SIG-M5 treated with dmso at 0.1 percent for 504 hours (cell line): ENCODE measurements at regions not wholly inside any gene's neighbourhood (a gene's known extent, or its start where the extent isn't known, plus 50 kb on each side); places are given as distances from the start of the nearest gene placed in this dataset.
"Not testable (repeated sequence)": the region's sequence is repeated elsewhere in the genome, so short reads cannot be mapped to it uniquely, and the experiment has no call there.

Experiments used
- DNase-seq: peaks from one replicate; lab custom pipeline; 2025; ENCODE audit not compliant: unreplicated experiment; lab: John Stamatoyannopoulos, UW

DNA sequence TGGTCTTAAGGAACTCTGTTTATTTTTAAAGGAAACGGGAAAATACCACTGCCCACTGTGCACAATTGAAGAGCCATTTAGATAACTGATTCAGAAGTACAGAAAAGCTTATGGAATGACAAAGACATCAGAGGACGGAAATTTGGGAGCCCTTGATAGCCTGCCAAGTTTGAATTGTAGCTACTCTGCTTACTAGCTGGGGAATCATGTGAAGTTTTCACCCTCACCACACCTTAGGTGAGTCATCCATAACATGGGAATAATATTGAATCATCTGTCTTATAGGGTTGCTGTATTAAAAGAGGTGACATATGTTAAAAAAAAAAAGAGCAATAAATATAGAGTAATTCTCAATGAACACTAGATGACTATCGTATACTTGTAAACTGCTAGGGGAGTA lies 1104.2 kb downstream of the GATA3 start:
- no peak for DNase-seq

GRCh38 chr10:9160275-9160674 lies 1105.8 kb downstream of the GATA3 start:
- no peak for DNase-seq

GRCh38 chr10:9163699-9164098 lies 1109.2 kb downstream of the GATA3 start:
- DNase-seq: no peak

- DNase-seq: no peak
Observed at GRCh38 chr10:9166770-9167169, 1112.3 kb downstream of the GATA3 start.

- no peak for DNase-seq
Observed at GRCh38 chr10:9172276-9172675, 1117.8 kb downstream of the GATA3 start.

GRCh38 chr10:9175200-9175599 lies 1120.7 kb downstream of the GATA3 start:
- DNase-seq: no peak

DNA sequence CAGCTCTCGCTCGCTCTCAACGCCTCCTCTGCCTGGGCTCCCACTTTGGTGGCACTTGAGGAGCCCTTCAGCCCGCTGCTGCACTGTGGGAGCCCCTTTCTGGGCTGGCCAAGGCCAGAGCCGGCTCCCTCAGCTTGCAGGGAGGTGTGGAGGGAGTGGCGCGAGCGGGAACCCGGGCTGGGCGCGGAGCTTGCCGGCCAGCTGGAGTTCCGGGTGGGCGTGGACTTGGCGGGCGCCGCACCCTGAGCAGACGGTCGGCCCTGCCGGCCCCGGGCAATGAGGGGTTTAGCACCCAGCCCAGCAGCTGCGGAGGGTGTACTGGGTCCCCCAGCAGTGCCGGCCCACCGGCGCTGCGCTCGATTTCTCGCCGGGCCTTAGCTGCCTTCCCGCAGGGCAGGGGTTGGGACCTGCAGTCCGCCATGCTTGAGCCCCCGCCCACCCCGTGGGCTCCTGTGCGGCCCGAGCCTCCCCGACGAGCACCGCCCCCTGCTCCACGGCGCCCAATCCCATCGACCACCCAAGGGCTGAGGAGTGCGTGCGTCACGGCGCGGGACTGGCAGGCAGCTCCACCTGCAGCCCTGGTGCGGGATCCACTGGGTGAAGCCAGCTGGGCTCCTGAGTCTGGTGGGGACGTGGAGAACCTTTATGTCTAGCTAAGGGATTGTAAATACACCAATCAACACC lies 1128.9 kb downstream of the GATA3 start:
- not testable (repeated sequence) for DNase-seq

GRCh38 chr10:9188022-9188810 lies 1133.7 kb downstream of the GATA3 start:
- DNase-seq: peak; percentile 88

DNA sequence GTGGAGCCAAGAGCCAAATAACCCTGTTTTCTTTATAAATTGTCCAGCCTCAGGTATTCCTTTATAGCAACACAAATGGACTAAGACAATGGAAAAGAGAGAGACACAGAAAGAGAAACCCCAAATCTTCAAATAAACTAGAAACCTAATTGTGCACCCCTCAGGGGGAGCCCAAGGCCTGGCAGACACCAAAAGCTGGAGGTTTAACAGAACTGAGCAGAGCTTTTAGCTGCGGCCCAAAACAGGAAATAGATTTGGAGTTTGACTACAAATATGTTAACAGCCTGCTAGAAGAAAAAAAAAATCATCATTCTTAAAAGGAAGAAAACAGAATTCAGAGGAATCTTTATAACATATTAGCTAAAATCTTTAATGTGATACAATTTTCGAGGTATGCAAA lies 1135.0 kb downstream of the GATA3 start:
- DNase-seq: no peak

GRCh38 chr10:9193120-9193519 lies 1138.6 kb downstream of the GATA3 start:
- DNase-seq: no peak

DNA sequence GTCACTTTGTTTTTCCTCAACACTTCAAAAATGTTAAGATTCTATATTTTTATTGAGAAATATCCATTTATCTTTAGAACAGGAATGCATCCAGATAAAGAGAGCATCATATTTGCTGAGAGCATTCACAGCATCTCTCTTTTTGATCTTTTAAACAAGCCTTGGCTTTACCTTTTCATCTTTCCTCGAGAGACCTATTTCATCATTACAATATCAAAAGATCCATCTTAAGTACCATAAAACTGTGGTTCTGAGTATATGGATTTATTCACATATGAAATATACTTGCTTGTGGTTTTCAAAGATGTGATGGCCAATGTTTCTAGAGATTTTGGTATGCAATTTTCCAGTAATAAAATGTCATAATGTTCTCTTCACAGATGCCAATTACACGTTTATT lies 1140.9 kb downstream of the GATA3 start:
- DNase-seq: no peak

DNA sequence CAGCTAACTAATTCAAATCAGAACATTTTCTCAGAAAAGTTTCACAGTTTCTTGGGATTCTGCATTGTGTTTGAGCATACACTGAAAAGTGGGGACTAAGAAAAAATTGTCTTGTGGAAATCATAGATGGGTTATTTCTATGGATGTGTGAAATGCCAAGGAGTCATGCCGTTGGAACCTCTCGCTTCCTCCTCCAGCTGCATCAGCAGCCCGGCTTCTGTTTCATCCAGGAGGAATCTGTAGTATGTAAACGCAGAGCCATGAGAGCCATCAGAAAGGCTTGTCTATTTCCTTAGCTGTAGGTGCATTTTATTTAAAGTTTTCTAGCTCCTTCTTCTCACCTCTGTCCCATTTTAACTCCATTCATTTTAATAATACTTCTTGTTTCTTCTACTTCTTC lies 1144.1 kb downstream of the GATA3 start:
- no peak for DNase-seq

DNA sequence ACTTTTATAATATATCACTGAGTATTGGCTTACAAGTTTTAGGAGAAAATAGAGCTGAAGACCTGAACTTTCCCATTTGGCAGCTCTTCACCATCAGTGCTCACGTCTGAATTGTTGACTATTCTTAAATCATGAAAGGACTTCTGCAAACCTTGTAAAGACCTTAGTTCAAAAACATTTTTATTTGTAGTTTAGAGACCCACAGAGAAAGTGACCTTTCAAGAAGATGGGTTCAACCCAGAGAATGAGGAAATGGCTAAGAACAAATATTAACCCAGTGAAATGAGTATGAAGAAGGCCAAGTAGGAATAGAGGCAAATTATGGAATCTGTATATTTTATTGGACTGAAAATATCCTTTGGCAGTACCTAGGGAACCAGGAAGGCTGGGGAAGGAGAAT lies 1151.1 kb downstream of the GATA3 start:
- DNase-seq: peak; percentile 24

- peak; percentile 59 for DNase-seq
Observed at GRCh38 chr10:9209105-9209798, 1154.8 kb downstream of the GATA3 start.

DNA sequence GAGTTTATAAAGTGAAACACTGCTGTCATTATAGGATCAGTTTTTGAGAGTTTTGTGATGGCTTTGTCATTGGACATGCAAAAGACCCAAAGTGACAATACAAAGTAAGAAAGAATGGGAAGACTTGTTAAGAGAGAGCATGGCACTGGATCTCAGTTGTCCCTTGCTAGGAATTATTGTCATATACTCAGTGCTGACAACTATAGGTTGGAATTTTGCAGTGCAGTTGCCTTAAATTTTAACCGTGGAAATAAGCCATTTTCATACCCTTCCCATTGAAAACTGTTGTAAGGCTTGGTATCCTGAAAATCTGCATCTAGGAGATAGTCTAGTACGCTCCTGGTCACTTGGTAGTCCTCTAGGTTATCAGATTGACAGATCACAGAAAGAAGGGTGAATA lies 1156.7 kb downstream of the GATA3 start:
- DNase-seq: peak; percentile 0

DNA sequence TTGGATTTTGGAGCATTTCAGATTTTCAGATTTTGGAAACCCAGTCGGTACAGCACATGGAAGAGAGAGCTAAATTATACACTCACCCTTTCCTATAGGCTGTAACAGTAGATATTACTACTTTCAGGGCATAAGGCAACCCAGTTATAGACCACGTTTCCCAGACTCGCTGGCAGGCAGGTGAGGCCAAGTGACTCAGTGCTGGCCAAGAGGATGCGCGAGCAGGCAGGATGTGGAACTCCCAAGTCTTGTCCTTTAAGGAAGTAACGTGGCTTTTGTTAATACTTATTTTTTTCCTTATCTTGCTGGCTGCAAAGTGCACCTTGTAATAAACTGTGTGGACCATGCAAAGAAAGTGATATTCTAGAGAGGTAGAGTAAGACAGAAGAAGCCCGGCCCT lies 1160.1 kb downstream of the GATA3 start:
- no peak for DNase-seq

DNA sequence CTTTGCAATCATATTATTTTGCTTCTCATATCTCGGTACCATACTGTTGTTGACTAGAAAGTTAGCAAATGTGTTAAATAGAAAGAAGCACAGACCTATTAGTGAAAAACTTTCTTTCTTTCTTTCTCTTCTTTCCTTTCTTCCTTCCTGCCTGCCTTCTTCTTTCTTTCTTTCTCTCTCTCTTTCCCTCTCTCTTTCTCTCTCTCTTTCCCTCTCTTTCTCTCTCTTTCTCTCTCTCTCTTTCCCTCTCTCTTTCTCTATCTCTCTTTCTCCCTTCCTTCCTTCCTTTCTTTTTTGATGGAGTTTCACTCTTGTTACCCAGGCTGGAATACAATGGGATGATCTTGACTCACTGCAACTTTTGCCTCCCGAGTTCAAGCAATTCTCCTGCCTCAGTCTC lies 1160.6 kb downstream of the GATA3 start:
- no peak for DNase-seq

DNA sequence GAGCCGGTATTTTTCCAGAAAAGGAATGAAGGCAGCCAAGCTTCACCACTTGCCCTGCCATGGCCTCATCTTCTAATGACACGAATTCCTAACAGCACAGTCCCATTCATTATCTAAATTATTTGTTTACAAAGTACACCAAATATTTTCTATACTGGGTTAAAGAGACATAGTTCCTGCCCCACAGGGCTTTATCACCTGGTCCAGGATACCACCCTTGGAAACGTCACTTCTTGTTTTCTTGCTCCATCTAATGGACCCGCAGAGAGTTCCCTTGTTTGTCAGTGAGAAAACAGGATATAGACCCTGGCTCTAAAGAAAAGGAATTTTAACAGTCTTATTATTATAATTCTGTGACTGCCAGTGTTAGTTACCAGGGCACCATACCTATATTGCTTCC lies 1165.4 kb downstream of the GATA3 start:
- no peak for DNase-seq

GRCh38 chr10:9222917-9223316 lies 1168.4 kb downstream of the GATA3 start:
- no peak for DNase-seq

GRCh38 chr10:9227679-9228365 lies 1173.3 kb downstream of the GATA3 start:
- DNase-seq: no peak

DNA sequence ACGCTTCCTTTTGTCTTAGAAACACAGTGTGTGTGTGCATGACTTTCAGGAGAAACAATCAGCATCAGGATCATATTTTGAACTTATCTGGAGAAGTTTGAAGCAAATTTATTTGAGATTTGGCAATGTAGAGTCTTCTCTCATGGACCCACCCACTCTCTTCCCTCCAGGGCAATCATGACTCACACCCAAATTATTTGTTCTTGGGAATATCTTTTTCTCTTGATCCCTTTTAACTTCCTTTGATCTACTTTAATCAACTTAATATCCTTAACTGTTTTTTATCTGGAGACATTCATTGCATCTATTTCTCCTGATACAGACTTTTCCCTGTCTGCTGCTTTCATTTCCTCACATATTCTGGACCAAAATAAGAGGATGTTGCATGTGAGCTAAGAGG lies 1174.3 kb downstream of the GATA3 start:
- DNase-seq: no peak
